Right lobe of liver (tissue), 6 donors: ENCODE measurements at regions not wholly inside any gene's neighbourhood (a gene's known extent, or its start where the extent isn't known, plus 50 kb on each side); places are given as distances from the start of the nearest gene placed in this dataset.

ENCODE experiments used
- ATAC-seq, 4 donors: fragments of 200-7000 bp; cut with Tn5 transposase; one replicate each; pipeline ENCODE4 v1.9.1; 2020; ENCODE audit warnings: mild to moderate bottlenecking in 4 of 4, moderate library complexity in 4 of 4
- DNase-seq, 3 donors: peaks; one replicate each; pipeline ENCODE4 v3.0.0-alpha.2; 2020
- H3K27ac ChIP-seq, 3 donors: fragments of 200-600 bp; one replicate each; pipeline ENCODE4 v1.8.0; 2022
- H3K27me3 ChIP-seq, 2 donors: fragments of 200-600 bp; one replicate each; pipeline ENCODE4 v1.8.0; 2022
- H3K36me3 ChIP-seq, 4 donors: fragments of 200-600 bp; sonication (generic) in 1 of 4; one replicate each; pipeline versions ENCODE4 v1.5.1 to v1.8.0; 2017 to 2022; ENCODE audit warnings: control low read depth in 1 of 4
- H3K4me1 ChIP-seq, 4 donors: fragments of 200-600 bp; sonication (generic) in 1 of 4; one replicate each; pipeline versions ENCODE4 v1.5.1 to v1.8.0; 2017 to 2022; ENCODE audit warnings: control low read depth in 1 of 4
- H3K4me3 ChIP-seq, 3 donors: fragments of 200-600 bp; one replicate each; pipeline ENCODE4 v1.8.0; 2022
- H3K9me3 ChIP-seq, 4 donors: fragments of 200-600 bp; sonication (generic) in 1 of 4; one replicate each; pipeline versions ENCODE4 v1.5.1 to v1.8.0; 2017 to 2022; ENCODE audit warnings: control low read depth in 1 of 4
- POLR2A ChIP-seq: fragments of 450-650 bp; IDR thresholded peaks from one replicate; pipeline ENCODE4 v1.6.1; 2017; ENCODE audit warnings: antibody characterized with exemption, mild to moderate bottlenecking
- WGBS: methylation state at CpG from one replicate; pipeline ENCODE4 v1.1.6; 2018; ENCODE audit warnings: low coverage, low lambda C conversion rate; ENCODE audit not compliant: insufficient coverage; ENCODE audit errors: missing lambda C conversion rate; 5-methylcytosine and 5-hydroxymethylcytosine counted together
- intact Hi-C, 2 donors: fragments of 100-400 bp; cut with DNase I; formaldehyde crosslinking; loops; one replicate each; pipeline versions ENCODE4 v1.11.2 to v1.14.1; 2022
- TF ChIP-seq, protein P1 (sequence below), 4 donors: fragments of 200-600 bp in 3 of 4; fragments of 450-650 bp in 1 of 4; IDR thresholded peaks; one replicate each; pipeline versions ENCODE4 v1.5.1 to v1.8.0; 2016 to 2022; ENCODE audit warnings: antibody characterized with exemption in 4 of 4, mild to moderate bottlenecking in 2 of 4
- donor health status: DM: no; HTN: yes; CAD: no.
- donor health status: DM: no; HTN: no; CAD: no.
- donor health status: DM: no; HTN: no; CAD: no.
- donor health status: DM: no; HTN: yes; CAD: no.
- donor health status: DM: no; HTN: yes; CAD: no.

GRCh38 chr5:18067615-18068014 is 433.4 kb downstream of the TAF11L14 start:
- Histone ChIP-seq H3K4me1 (no peaks in the 10 kb centered on the region), H3K36me3 (no peaks in the 10 kb centered on the region), H3K27ac (no peak overlapping the region), H3K9me3 (no peaks in the 10 kb centered on the region), H3K27me3 (no peaks in the 10 kb centered on the region), H3K4me3 (no peak overlapping the region)
- no peak for ATAC-seq
- intact Hi-C loops: no loop called here
- TF ChIP-seq POLR2A: no peak
- TF ChIP-seq, protein P1, sequence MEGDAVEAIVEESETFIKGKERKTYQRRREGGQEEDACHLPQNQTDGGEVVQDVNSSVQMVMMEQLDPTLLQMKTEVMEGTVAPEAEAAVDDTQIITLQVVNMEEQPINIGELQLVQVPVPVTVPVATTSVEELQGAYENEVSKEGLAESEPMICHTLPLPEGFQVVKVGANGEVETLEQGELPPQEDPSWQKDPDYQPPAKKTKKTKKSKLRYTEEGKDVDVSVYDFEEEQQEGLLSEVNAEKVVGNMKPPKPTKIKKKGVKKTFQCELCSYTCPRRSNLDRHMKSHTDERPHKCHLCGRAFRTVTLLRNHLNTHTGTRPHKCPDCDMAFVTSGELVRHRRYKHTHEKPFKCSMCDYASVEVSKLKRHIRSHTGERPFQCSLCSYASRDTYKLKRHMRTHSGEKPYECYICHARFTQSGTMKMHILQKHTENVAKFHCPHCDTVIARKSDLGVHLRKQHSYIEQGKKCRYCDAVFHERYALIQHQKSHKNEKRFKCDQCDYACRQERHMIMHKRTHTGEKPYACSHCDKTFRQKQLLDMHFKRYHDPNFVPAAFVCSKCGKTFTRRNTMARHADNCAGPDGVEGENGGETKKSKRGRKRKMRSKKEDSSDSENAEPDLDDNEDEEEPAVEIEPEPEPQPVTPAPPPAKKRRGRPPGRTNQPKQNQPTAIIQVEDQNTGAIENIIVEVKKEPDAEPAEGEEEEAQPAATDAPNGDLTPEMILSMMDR (IDR thresholded peaks at IDR 0.05): no peak
- DNase-seq: no peak
- WGBS: 58% methylated on average over 2 of the region's 2 CpGs

GRCh38 chr5:18068826-18069225 is 434.6 kb downstream of the TAF11L14 start:
- WGBS: 45% methylated on average over 5 of the region's 5 CpGs
- Histone ChIP-seq H3K4me3 (no peak overlapping the region), H3K4me1 (no peaks in the 10 kb centered on the region), H3K36me3 (no peaks in the 10 kb centered on the region), H3K9me3 (no peaks in the 10 kb centered on the region), H3K27ac (no peak overlapping the region), H3K27me3 (no peaks in the 10 kb centered on the region)
- intact Hi-C loops: no loop called here
- no peak for TF ChIP-seq POLR2A
- TF ChIP-seq, protein P1 (IDR thresholded peaks at IDR 0.05): no peak
- ATAC-seq (no peak), DNase-seq (no peak)

GRCh38 chr5:18069790-18070189 is 435.5 kb downstream of the TAF11L14 start:
- Histone ChIP-seq H3K4me1 (no peaks in the 10 kb centered on the region), H3K27ac (no peak overlapping the region), H3K9me3 (no peaks in the 10 kb centered on the region), H3K36me3 (no peaks in the 10 kb centered on the region), H3K4me3 (no peak overlapping the region), H3K27me3 (no peaks in the 10 kb centered on the region)
- no peak for ATAC-seq
- TF ChIP-seq, protein P1 (IDR thresholded peaks at IDR 0.05): no peak
- TF ChIP-seq POLR2A: no peak
- WGBS: 60% methylated on average over 2 of the region's 2 CpGs
- intact Hi-C loops: no loop called here
- no peak for DNase-seq

GRCh38 chr5:18072600-18072999 is 438.3 kb downstream of the TAF11L14 start:
- no peak overlapping the region for H3K4me3 ChIP-seq
- no peak for DNase-seq
- no peaks in the 10 kb centered on the region for H3K9me3 ChIP-seq
- no peak overlapping the region for H3K27ac ChIP-seq
- H3K27me3 ChIP-seq: no peaks in the 10 kb centered on the region
- intact Hi-C loops: no loop called here
- H3K4me1 ChIP-seq: no peaks in the 10 kb centered on the region
- no peaks in the 10 kb centered on the region for H3K36me3 ChIP-seq
- no peak for TF ChIP-seq POLR2A
- TF ChIP-seq, protein P1 (IDR thresholded peaks at IDR 0.05): no peak
- no peak for ATAC-seq
- WGBS: 45% methylated on average over 2 of the region's 2 CpGs

GRCh38 chr5:18074961-18075360 is 440.7 kb downstream of the TAF11L14 start:
- H3K9me3 ChIP-seq: no peaks in the 10 kb centered on the region
- DNase-seq (no peak), ATAC-seq (no peak)
- H3K4me3 ChIP-seq: no peak overlapping the region
- WGBS: 30% methylated on average over 3 of the region's 3 CpGs
- intact Hi-C loops: no loop called here
- TF ChIP-seq POLR2A: no peak
- TF ChIP-seq, protein P1 (IDR thresholded peaks at IDR 0.05): no peak
- no peaks in the 10 kb centered on the region for H3K27me3 ChIP-seq
- H3K27ac ChIP-seq: no peak overlapping the region
- no peaks in the 10 kb centered on the region for H3K36me3 ChIP-seq
- H3K4me1 ChIP-seq: no peaks in the 10 kb centered on the region
